Activated CD4-positive, alpha-beta memory T cell treated with anti-CD3 and anti-CD28 coated beads, Interleukin-2, amount 10 ng/mL, durations not matched to agents 7 days and 5 days (primary cell): ENCODE measurements at regions not wholly inside any gene's neighbourhood (a gene's known extent, or its start where the extent isn't known, plus 50 kb on each side); places are given as distances from the start of the nearest gene placed in this dataset.

ENCODE experiments used
- CTCF ChIA-PET: fragments of 350-600 bp; sonication (Branson Sonifier 250); formaldehyde crosslinking; loops from one replicate; lab custom pipeline; 2021; ENCODE audit warnings: antibody characterized with exemption, inconsistent platforms; lab: Charles Lee
- POLR2A ChIA-PET: fragments of 350-600 bp; sonication (Branson Sonifier 250); formaldehyde crosslinking; loops from one replicate; lab custom pipeline; 2021; ENCODE audit warnings: antibody characterized with exemption; lab: Charles Lee
- DNase-seq: peaks from one replicate; pipeline ENCODE4 v3.0.0-alpha.2; 2020
- H3K27ac Mint-ChIP-seq: one replicate; pipeline ENCODE4 v1.8.0; 2021; ENCODE audit warnings: mild to moderate bottlenecking, mixed read lengths
- H3K27me3 Mint-ChIP-seq: one replicate; pipeline ENCODE4 v1.8.0; 2021; ENCODE audit warnings: mixed read lengths
- H3K36me3 Mint-ChIP-seq: one replicate; pipeline ENCODE4 v1.8.0; 2021; ENCODE audit warnings: low read depth, mixed read lengths
- H3K4me1 Mint-ChIP-seq: one replicate; pipeline ENCODE4 v1.8.0; 2021; ENCODE audit warnings: mixed read lengths
- H3K4me3 Mint-ChIP-seq: one replicate; pipeline ENCODE4 v1.8.0; 2021; ENCODE audit warnings: mild to moderate bottlenecking, mixed read lengths
- H3K9me3 Mint-ChIP-seq: one replicate; pipeline ENCODE4 v1.8.0; 2021; ENCODE audit warnings: mixed read lengths

DNA sequence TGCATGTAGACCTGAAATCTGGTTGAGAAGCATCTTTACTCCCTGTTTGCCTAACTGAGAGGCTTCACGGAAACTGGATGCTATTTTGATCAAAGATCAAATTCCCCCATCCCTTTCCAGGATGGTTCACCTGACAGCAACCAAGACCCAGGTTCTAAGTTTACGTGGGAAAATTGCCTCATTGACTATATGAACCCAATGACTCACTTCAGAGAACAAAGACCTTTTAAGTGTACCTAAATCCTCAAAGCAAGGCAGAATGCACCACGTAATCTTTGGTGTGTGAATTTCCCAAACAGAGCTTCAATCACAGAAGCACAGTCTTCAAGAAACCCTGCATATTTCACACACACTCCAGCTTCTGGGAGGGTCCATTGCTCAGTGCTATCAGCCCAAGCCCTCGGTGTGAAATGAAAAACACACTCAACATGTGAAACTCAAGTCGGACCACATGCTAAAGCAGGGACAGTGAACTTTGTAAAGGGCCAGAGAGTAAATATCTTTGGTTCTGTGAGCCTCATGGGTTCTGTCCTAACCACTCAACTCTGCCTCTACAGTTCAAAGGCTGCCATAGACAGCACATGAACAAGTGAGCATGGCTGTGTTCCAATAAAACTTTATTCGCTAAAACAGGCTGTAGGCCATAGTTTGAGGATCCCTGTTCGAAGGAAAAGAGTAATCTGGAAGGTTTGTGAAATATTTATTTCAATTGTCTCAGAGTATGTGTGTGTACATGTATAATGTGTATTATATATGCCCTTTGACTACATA is 275.6 kb upstream of the FOXK1 start:
- Mint-ChIP-seq H3K4me3 (no peak overlapping the region), H3K36me3 (no peaks in the 10 kb centered on the region), H3K27ac (no peak overlapping the region), H3K9me3 (peaks cover 10% of the 10 kb centered on the region), H3K4me1 (no peaks in the 10 kb centered on the region), H3K27me3 (no peaks in the 10 kb centered on the region)
- no peak for DNase-seq
- CTCF ChIA-PET: no interaction called here
- POLR2A ChIA-PET: no interaction called here

DNA sequence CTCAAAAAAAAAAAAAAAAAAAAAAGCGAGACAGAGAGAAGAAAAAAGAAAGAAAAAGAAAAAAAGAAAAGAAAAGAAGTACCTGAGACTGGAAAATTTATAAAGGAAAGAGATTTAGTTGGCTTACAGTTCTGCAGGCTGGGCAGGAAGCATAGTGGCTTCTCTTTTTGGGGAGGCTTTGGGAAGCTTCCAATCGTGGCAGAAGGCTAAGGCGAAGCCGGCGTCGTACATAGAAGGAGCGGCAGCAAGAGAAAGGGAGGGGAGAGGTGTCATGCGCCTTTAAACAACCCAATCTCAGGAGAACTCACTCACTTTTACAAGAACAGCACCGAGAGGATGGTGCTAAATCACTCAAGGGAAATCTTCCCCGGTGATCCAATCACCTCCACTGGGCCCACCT is 272.1 kb upstream of the FOXK1 start:
- Mint-ChIP-seq H3K9me3 (peaks cover 10% of the 10 kb centered on the region), H3K27ac (no peak overlapping the region), H3K27me3 (no peaks in the 10 kb centered on the region), H3K4me3 (no peak overlapping the region), H3K36me3 (no peaks in the 10 kb centered on the region), H3K4me1 (no peaks in the 10 kb centered on the region)
- POLR2A ChIA-PET: no interaction called here
- CTCF ChIA-PET: no interaction called here
- DNase-seq: no peak

DNA sequence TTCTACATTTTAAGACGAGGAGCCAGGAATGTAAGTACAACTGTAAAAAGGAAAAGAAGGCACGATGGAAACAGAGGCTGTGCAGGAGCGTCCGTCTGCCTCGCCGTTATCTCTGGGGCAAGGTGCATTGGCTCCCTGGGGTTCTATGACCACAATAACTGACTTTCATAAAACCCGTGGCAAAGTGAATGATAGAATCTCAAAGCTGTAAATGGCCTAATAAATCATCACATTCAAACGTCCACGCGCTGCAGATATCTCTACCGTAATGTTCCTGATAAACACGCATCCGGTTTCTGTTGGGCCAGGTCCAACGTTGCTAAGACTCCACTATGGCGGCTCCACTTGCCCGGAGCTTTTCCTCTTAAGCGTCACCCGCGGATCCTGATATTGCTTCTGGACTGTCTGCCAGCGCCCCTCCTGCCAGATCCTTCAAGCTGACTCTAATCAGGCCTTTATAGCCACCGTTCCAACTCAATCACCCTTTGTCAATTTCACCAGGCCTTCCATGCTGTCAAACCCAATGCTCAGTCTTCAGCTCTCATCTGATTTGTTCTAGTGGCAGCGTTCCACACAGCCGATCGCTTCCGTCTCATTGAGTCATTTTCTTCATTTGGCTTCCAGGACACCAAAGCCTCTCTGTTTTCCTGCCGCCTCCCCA is 265.6 kb upstream of the FOXK1 start:
- Mint-ChIP-seq H3K4me1 (no peaks in the 10 kb centered on the region), H3K27me3 (no peaks in the 10 kb centered on the region), H3K36me3 (no peaks in the 10 kb centered on the region), H3K4me3 (no peak overlapping the region), H3K27ac (no peak overlapping the region), H3K9me3 (peaks cover 6% of the 10 kb centered on the region)
- ChIA-PET POLR2A (no interaction called here), CTCF (no interaction called here)
- no peak for DNase-seq

DNA sequence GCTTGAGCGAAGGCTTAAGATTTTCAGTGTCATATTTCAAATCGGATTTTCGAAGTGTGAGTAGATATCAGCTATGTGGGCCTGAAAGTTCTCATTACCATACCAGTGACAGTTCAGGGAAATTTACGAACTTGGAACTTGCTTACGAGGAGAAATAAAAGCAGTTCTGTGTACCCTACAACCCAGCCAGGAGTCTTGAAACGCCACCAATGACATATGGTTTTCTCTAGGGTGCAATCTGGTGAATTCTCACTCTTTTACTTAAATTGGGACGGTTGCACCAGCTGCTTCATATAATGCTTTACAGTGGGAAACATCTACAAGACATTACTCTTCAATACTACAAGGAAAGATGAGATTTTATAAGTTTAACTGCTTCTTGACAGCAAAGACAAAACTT is 253.6 kb upstream of the FOXK1 start:
- POLR2A ChIA-PET: no interaction called here
- DNase-seq: no peak
- no peak overlapping the region for H3K4me3 Mint-ChIP-seq
- H3K27ac Mint-ChIP-seq: no peak overlapping the region
- H3K9me3 Mint-ChIP-seq: peaks cover 9% of the 10 kb centered on the region
- H3K4me1 Mint-ChIP-seq: no peaks in the 10 kb centered on the region
- H3K36me3 Mint-ChIP-seq: no peaks in the 10 kb centered on the region
- CTCF ChIA-PET: no interaction called here
- no peaks in the 10 kb centered on the region for H3K27me3 Mint-ChIP-seq

DNA sequence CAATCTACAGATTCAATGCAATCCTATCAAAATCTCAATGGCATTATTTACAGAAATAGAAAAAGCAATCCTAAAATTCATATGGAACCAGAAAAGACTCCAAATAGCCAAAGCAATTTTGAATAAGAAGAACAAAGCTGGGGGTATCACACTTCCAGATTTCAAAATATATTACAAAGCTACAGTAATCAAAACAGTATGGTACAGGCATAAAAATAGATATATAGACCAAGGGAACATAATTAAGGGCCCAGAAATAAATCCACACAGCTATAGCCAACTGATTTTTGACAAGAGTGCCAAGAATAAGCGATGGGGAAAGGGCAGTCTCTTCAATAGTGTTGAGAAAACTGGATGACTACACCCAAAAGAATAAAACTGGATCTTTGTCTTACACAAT is 251.9 kb upstream of the FOXK1 start:
- Mint-ChIP-seq H3K27ac (no peak overlapping the region), H3K4me1 (no peaks in the 10 kb centered on the region), H3K4me3 (no peak overlapping the region), H3K9me3 (peaks cover 8% of the 10 kb centered on the region), H3K36me3 (no peaks in the 10 kb centered on the region), H3K27me3 (no peaks in the 10 kb centered on the region)
- ChIA-PET POLR2A (no interaction called here), CTCF (no interaction called here)
- no peak for DNase-seq

DNA sequence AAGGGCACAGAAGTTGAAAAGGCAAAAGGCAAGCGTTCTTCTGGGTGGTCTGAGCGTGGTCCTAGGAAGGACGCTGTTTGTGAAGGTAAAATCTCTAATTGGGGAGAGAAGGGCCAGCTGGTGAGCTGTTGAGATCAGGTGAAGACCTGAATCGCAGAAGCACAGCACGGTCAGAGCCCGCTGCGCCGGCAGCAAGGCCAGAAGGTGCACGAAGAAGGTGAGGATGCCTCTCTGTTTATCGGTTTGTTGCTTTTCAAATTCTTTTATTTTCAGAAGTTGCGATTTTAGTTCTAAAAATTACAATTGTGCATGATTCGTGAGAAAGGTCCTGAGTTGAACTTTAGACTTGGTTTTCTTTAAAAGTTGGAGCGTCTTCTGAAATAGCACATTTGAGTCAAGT is 247.8 kb upstream of the FOXK1 start:
- CTCF ChIA-PET: no interaction called here
- H3K36me3 Mint-ChIP-seq: no peaks in the 10 kb centered on the region
- POLR2A ChIA-PET: no interaction called here
- DNase-seq: no peak
- H3K4me3 Mint-ChIP-seq: no peak overlapping the region
- H3K27ac Mint-ChIP-seq: no peak overlapping the region
- H3K4me1 Mint-ChIP-seq: no peaks in the 10 kb centered on the region
- H3K9me3 Mint-ChIP-seq: peaks cover 8% of the 10 kb centered on the region
- no peaks in the 10 kb centered on the region for H3K27me3 Mint-ChIP-seq

DNA sequence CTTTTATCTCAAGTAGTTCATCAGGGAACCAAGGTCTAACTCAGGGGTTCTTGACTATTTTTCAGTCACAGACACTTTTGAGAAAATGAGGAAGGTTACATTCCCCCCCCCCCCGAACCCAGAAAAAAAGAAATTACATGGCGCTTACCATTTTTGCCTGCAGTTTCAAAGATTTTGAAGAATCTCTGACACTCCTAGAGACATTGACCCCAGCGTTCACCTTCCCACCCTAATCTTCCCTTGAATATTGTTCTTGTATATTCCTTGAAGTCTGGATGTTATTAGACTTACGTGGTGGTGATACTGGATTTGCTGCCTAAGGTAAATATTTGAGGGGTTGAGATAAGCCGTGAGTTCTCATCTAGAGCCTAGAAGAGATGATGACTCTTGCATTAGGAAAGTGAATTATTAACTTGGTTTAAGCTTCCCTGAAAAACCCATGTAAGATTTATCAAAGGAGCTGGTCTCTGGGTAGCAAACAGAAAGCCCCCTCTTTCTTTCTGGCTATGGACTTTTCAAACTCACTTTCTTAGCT is 245.7 kb upstream of the FOXK1 start:
- Mint-ChIP-seq H3K27ac (no peak overlapping the region), H3K4me3 (no peak overlapping the region), H3K4me1 (no peaks in the 10 kb centered on the region), H3K9me3 (no peaks in the 10 kb centered on the region), H3K27me3 (no peaks in the 10 kb centered on the region), H3K36me3 (no peaks in the 10 kb centered on the region)
- CTCF ChIA-PET: no interaction called here
- DNase-seq: no peak
- POLR2A ChIA-PET: no interaction called here

DNA sequence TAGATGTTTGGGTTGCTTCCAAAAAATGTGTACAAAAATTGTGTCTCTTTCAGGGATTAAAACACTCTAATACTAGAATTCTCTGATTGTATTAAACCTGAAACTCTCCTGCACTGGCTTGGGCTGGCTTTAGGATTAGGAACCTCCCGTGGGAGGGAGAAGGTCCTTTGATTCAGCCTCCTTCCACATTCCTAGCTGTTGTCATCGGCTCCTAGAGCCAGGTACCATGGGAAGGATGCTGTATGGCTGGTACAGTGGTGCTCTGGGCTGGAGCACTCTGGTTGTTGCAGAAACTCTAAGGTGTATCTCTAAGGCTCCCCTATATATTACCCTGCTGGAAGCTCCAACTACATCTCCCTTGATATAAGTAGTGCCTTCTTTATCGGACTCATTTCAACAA is 245.2 kb upstream of the FOXK1 start:
- no peaks in the 10 kb centered on the region for H3K9me3 Mint-ChIP-seq
- no peaks in the 10 kb centered on the region for H3K4me1 Mint-ChIP-seq
- no peak for DNase-seq
- no peaks in the 10 kb centered on the region for H3K27me3 Mint-ChIP-seq
- no peaks in the 10 kb centered on the region for H3K36me3 Mint-ChIP-seq
- ChIA-PET CTCF (no interaction called here), POLR2A (no interaction called here)
- H3K4me3 Mint-ChIP-seq: no peak overlapping the region
- no peak overlapping the region for H3K27ac Mint-ChIP-seq

DNA sequence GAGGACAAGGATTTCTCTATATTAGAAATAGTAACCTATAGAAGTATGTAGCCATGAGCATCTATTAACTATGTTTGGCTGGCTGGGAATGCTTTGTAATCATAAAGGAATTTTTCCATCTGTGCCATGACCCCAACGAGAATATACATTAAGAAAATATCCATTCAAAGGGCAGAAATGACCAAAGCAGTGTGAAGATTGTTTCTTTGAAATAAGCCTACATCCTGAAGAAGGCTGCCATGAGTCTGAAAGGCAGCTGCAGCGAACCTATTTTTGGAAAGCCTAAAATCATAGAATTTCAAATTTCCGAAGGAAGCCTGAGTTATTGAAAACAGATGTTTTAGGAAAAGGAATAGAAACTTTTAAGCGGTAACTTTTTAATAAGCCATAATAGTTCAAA is 244.2 kb upstream of the FOXK1 start:
- CTCF ChIA-PET: no interaction called here
- no peaks in the 10 kb centered on the region for H3K27me3 Mint-ChIP-seq

DNA sequence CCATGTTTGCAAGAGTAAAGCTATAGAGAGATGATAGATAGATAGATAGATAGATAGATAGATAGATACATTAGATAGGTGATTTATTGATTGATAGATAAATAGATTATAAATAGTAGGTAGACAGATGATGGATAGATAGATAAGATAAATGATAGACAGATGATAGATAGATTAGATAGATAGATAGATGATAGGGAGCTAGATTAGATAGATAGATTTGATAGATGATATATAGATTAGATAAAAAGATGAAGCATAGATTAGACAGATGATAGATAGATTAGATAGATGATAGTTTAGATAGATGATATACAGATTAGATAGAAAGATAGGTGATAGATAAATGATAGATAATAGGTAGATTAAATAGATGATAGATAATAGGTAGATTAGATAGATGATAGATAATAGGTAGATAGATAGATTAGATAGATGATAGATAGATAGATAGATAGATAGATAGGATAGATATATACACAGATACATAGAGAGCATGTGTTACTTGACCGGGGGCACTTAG is 243.3 kb upstream of the FOXK1 start:
- POLR2A ChIA-PET: no interaction called here
- H3K36me3 Mint-ChIP-seq: no peaks in the 10 kb centered on the region
- H3K27ac Mint-ChIP-seq: no peak overlapping the region
- DNase-seq: no peak
- H3K27me3 Mint-ChIP-seq: no peaks in the 10 kb centered on the region
- CTCF ChIA-PET: no interaction called here
- H3K9me3 Mint-ChIP-seq: peaks cover under 1% of the 10 kb centered on the region
- no peaks in the 10 kb centered on the region for H3K4me1 Mint-ChIP-seq
- no peak overlapping the region for H3K4me3 Mint-ChIP-seq

More for the DNA sequence above, 244.2 kb upstream of the FOXK1 start:
- H3K4me3 Mint-ChIP-seq: no peak overlapping the region
- POLR2A ChIA-PET: no interaction called here
- no peaks in the 10 kb centered on the region for H3K36me3 Mint-ChIP-seq
- H3K9me3 Mint-ChIP-seq: no peaks in the 10 kb centered on the region
- no peak for DNase-seq
- H3K4me1 Mint-ChIP-seq: no peaks in the 10 kb centered on the region
- H3K27ac Mint-ChIP-seq: no peak overlapping the region

DNA sequence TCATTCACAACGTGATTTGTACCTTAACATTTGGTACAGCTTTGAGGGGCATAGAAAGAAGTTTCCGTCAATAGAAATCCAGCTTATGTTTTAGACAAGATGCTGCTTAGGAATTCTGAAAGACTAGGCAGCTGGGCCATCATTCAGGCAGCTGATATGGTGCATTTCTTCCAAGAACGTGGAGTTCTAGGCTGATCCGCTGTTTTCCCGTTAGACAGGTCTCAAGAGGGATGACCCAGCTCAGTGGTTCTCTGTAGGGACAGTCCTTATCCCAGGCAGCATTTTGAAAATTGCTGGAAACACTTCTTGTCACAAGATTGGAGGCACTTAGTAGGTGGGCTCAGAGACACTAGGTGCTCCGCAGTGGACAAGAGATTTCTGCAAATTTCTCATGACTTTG is 242.7 kb upstream of the FOXK1 start:
- no peak overlapping the region for H3K4me3 Mint-ChIP-seq
- ChIA-PET POLR2A (no interaction called here), CTCF (no interaction called here)
- no peaks in the 10 kb centered on the region for H3K27me3 Mint-ChIP-seq
- H3K27ac Mint-ChIP-seq: no peak overlapping the region
- DNase-seq: no peak
- H3K4me1 Mint-ChIP-seq: no peaks in the 10 kb centered on the region
- H3K36me3 Mint-ChIP-seq: no peaks in the 10 kb centered on the region
- H3K9me3 Mint-ChIP-seq: peaks cover 4% of the 10 kb centered on the region

DNA sequence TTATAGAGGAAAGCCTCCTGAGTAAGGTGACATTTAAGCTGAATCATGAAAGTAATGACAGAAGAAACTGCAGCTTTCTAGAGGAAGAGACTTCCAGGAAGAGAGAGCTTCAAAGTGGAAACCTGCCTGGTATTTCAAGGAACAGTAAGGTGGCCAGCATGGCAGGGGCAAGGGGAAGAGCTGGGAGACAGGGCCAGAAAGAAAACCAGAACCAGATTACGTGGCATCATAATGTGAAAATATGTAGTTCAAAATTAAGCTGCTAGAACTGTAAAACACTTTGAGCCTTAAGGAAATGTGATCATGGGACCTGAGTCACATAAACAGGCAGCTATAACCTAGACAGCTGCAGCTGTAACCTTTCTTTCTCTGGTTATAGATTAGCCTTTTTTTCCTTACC is 238.0 kb upstream of the FOXK1 start:
- Mint-ChIP-seq H3K27me3 (no peaks in the 10 kb centered on the region), H3K36me3 (no peaks in the 10 kb centered on the region), H3K4me1 (no peaks in the 10 kb centered on the region), H3K4me3 (no peak overlapping the region), H3K9me3 (peaks cover 30% of the 10 kb centered on the region), H3K27ac (no peak overlapping the region)
- ChIA-PET POLR2A (no interaction called here), CTCF (no interaction called here)
- no peak for DNase-seq

DNA sequence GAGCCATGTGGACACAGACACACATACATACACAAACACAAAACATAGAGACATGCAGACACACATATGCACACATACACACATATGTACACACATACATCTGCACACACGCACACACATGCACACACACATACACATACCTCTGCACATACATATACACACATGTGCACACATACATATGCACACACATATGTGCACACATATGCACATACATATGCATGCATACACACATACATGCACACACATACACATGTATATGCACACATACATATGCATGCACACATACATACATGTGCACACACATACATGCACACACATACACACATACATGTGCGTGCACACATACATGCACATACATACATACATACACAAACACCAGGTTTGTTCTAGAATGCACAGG is 236.3 kb upstream of the FOXK1 start:
- no peak overlapping the region for H3K27ac Mint-ChIP-seq
- no peak for DNase-seq
- H3K4me1 Mint-ChIP-seq: no peaks in the 10 kb centered on the region
- CTCF ChIA-PET: no interaction called here
- H3K36me3 Mint-ChIP-seq: no peaks in the 10 kb centered on the region
- H3K9me3 Mint-ChIP-seq: peaks cover 35% of the 10 kb centered on the region
- no peaks in the 10 kb centered on the region for H3K27me3 Mint-ChIP-seq
- POLR2A ChIA-PET: no interaction called here
- no peak overlapping the region for H3K4me3 Mint-ChIP-seq

DNA sequence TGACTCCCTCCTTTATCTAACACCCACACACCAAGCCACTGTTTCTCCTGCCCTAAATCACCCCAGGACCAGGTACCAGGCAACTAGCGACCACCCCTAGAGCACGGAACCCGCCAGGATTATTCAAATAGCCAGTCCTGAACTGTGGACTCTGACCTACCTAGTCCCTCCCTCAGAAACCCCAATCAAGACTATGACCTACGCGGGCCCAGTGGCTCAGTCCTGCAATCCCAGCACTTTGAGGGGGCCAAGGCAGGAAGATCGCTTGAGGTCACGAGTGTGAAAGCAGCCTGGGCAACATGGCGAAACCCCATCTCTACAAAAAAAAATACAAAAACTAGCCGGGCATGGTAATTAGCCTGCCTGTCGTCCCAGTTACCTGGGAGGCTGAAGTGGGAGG is 232.8 kb upstream of the FOXK1 start:
- no peaks in the 10 kb centered on the region for H3K27me3 Mint-ChIP-seq
- no peak overlapping the region for H3K27ac Mint-ChIP-seq
- DNase-seq: no peak
- no peaks in the 10 kb centered on the region for H3K4me1 Mint-ChIP-seq
- peaks cover 31% of the 10 kb centered on the region for H3K9me3 Mint-ChIP-seq
- H3K4me3 Mint-ChIP-seq: no peak overlapping the region
- ChIA-PET POLR2A (no interaction called here), CTCF (no interaction called here)
- no peaks in the 10 kb centered on the region for H3K36me3 Mint-ChIP-seq
